Stimulated activated CD8-positive, alpha-beta memory T cell treated with anti-CD3 and anti-CD28 coated beads, Interleukin-7, amount 100 ng/mL, for 1 hour (primary cell): ENCODE measurements at regions not wholly inside any gene's neighbourhood (a gene's known extent, or its start where the extent isn't known, plus 50 kb on each side); places are given as distances from the start of the nearest gene placed in this dataset.

Experiments
- DNase-seq, 2 donors: peaks; one replicate each; pipeline ENCODE4 v3.0.0-alpha.2; 2020; ENCODE audit warnings: low read depth in 2 of 2

DNA sequence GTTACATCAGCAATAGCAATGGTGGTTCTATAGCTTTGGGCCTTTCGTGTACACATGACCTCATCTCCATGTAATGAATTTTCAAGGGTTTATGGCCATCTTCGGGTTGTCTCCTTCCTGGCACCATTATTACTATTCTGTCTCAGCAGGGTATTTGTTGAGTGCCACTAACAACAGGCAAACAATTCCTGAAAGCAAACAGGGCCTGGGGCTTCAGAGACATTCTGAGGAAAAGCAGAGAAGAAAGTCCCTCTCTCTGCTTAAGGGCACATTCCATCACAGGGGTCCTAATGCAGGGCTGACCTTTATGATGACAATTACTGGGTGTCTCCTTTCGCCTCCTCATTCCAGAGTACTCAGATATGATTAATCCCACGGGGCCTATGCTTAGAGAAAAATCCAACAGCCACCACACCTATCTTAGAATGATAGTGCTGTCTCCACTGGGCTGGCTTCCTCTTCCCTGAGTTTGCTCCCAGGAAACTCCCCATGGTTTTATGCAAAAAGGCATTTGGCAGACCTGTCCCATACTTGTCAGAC, 540.2 kb upstream of the ZNF462 start:
- no peak for DNase-seq

GRCh38 chr9:106324053-106324585, 538.8 kb upstream of the ZNF462 start:
- DNase-seq: no peak

GRCh38 chr9:106324591-106325280, 538.2 kb upstream of the ZNF462 start:
- DNase-seq: no peak

- no peak for DNase-seq
Measured at GRCh38 chr9:106326493-106326892, 536.5 kb upstream of the ZNF462 start.

DNA sequence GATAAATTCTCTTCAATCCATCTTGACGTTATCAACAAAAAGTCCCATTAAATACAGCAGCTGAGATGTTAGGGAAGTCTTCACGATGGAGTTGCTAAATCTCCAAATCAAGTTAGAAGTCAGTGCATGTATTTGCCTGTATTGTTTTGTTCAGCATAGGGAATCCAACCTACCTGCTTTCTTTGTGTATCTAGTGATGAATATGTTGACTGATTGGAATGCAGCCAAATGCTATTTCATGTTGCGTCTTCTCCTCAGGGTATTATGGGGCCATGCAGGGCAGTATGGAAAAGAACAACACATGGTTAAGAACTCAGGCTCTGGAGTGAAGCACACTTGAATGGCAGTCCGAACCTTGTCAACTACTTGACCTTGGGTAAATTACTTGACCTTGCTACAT, 529.5 kb upstream of the ZNF462 start:
- DNase-seq: no peak

DNA sequence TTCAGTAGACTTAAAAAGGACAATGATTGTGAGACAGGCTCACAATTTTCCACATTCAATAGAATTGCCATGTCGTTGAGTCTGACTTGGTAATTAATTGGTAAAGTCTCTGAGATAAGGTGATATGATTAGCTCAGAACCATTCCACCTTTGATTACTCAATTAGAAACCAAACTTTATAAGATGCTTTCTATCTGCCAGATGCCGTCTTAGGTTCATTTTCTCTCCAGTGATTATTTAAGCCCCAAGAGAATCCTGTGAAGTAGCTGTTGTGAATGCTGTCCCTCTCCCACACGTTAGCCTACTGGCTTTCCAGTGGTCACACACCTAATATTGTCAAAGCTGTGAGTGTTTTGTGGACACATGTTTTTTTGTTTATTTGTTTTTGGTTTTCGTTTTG, 528.9 kb upstream of the ZNF462 start:
- no peak for DNase-seq

DNA sequence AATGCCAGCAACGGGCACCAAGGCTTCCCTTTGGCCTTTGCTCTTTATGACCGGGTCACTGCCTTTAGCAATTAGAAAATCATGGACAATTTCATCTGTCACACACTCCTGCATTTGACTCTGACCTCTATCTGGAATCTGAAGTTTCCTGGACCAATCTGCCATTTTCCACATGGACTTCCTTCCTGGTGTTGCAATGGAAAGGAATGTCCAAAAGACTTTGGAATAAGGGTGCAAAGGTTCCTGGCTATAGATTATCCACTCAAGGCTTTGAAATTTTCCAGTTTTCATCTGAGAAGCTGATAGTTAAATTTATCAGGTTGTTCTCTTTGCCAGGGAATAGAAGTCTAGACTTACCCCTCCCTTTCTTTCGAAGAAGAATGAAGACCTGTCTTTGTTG, 523.1 kb upstream of the ZNF462 start:
- DNase-seq: no peak

GRCh38 chr9:106350777-106351176, 512.2 kb upstream of the ZNF462 start:
- DNase-seq: no peak

- DNase-seq: no peak
Measured at GRCh38 chr9:106356924-106357323, 506.0 kb upstream of the ZNF462 start.

DNA sequence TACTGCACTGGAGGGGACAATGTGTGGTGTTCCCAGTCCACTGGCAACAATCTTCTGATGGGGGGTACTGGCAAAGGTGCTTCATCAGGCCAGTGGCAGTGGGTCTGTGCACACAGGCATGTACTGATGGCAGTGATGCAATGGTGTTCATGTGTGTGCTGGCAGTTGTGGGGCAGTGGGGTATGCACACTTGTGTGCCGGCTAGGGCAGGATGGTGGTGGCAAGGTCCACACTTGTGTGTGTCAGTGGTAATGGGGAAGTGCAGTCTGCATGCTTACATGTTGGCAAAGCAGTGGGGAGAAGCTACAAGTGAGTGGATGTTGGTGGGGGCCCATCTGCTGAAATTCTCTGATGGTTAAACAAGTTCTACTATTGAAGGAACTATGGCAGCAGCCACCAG, 504.6 kb upstream of the ZNF462 start:
- DNase-seq: no peak

DNA sequence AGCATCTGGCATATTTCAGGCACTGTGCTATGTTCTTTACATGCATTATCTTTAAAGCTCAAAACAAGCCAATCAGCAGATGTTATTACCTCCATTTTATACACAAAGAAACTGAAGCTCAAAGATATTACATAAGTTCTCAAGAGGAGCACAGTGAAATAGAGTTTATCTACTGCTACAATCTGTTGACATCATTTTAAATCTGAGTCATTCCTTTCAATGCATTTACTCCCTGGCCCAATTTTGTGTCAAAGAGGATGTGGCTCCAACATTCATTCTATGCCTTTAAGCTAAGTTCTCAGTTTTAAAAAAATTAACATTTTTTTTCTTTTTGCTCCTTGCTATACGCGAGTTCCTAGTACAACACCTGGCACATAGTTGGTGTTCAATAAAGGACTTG, 486.3 kb upstream of the ZNF462 start:
- no peak for DNase-seq

DNA sequence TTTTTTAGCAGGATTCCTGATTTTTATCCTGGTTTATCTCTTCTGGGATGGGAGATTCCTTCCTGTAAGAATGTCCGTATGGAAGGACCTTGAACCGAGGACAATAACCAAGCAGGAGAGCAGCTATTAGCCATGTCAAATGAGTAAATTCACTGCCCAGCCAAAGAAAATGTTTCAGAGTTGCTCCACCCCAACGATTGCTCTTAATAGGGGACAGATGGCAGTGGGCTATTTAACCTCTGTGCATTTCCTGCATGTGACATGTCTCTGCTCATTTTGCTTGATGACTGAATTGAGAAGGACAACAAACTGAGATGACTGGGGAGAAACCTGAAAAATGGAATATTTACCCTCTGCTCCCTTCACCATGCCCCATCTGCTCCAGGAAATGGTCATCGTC, 479.9 kb upstream of the ZNF462 start:
- DNase-seq: no peak

DNA sequence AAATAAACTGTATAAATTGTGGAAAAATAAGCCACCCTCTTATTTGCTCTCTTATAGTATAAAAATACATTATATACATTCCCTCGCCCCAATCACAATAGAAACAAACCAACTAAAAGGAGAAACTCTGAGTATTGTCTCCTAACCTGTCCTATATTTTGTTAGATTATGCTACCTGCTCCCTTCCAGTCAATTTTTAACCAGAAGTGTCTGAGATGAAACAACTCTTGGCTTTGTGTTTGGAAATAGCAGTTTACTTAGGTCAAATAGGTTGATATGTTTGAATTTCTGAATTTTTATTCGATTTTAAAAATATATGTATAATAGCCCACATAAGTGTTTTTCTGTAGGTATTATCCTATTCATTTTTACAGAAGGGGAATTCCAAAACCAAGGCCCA, 475.0 kb upstream of the ZNF462 start:
- DNase-seq: no peak

- no peak for DNase-seq
Measured at GRCh38 chr9:106393226-106393625, 469.7 kb upstream of the ZNF462 start.

- no peak for DNase-seq
Measured at GRCh38 chr9:106400170-106400569, 462.8 kb upstream of the ZNF462 start.

GRCh38 chr9:106400950-106401349, 462.0 kb upstream of the ZNF462 start:
- DNase-seq: no peak

DNA sequence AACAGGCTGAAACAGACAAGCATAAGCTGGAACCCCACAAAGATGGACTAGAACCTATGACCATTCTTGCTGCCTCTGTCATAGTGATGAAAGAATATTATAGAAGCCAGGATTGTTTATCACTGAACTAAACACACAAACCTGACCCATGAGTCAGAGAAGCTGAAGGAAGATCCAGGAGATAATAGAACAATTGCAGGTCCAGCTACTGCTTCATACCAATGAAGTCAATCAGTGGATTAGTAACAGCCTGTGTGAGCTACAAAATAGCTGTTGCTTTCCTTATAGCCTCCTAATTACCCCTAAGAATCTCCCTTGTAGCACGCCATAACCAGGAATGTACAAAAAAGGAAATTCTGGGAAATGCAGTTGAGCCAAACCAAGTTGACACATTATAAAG, 459.9 kb upstream of the ZNF462 start:
- no peak for DNase-seq

GRCh38 chr9:106404137-106404536, 458.8 kb upstream of the ZNF462 start:
- DNase-seq: no peak

GRCh38 chr9:106405871-106406435, 457.0 kb upstream of the ZNF462 start:
- DNase-seq: no peak

DNA sequence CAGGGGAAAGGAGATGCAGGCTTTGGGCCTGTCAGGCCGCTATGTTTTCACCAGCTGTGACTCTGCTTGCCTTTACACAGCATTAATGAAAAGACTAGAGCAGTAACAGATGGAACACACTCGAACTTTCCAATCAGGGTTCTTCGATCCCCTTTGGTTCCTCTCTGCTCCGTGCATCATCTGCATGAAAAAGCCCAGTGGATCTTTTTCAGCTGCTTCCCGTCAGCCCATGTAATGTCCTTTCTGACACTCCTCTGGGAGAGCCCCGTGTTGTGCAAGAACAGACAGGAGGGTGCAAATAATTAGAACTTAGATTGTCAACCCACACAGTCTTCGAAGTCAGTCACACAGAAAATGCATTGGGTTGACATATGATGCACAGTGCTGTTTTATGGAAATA, 448.9 kb upstream of the ZNF462 start:
- no peak for DNase-seq

DNA sequence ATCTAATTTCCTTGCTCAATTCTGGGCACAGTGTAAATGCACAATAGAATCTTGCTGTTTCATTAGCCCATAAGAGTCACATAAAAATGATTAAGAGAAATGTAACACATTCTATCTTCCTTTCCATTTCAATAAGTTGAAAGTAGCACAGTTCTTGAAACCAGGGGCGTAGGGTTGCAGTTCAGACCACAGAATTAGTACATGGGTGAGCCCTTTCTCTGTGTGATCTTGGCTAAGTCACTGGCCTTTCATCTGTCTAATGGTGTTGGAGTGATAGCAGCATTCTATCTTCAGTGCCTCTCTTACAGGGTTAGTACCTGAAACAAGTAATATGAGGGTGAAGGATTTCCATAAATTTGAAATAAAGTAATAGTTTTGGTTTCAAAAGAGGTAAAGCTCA, 445.3 kb upstream of the ZNF462 start:
- no peak for DNase-seq

GRCh38 chr9:106419829-106420228, 443.1 kb upstream of the ZNF462 start:
- DNase-seq: no peak

DNA sequence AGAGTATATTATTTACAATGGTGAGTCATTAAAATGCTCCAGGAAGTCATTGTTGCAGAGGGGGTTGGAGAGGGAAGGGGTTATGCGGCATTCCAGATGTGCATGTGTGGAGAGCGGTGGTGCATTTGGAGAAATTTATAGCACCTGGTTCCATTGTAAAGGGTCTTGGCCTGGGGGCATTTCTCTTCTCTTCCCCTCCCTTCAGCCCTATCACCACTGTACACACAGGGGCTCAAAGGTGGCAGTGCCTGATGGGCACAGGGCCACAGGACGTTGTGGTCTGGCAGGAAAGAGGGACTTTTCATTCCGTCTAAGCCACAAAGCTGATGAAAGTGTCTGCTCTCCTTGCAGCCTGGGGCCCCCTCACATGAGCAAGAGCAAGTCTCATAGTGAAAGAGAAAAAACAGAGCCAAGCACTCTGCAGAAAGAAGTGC, 442.4 kb upstream of the ZNF462 start:
- no peak for DNase-seq
